ENCODE measurements at regions not wholly inside any gene's neighbourhood (a gene's known extent, or its start where the extent isn't known, plus 50 kb on each side); places are given as distances from the start of the nearest gene placed in this dataset.

DNA sequence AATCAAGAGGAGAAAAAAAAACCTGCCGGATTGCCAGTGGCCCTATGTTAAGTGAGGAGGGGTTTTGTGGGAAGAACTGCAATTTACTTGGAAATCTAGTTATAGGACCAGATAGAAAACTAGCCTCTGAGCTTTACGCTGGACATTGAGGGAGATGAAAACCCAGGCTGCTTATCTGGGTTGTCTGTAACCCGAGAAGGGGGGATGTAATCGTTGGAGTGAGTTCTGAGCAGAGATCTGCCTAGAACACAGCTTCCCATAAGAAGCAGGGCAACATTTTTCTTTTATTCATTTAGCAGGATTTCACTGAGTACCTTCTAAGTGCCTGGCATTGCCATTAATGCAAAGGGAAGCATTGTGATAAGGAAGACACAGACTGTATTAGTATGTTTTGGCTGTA is 70.6 kb downstream of the KATNIP start:
- TF ChIP-seq CTCF (IDR thresholded peaks at IDR 0.05), result no peak
- no peak for TF ChIP-seq POLR2AphosphoS5 (IDR thresholded peaks at IDR 0.05)

All from esophagus muscularis mucosa (tissue), 3 donors.